ENCODE measurements at regions not wholly inside any gene's neighbourhood (a gene's known extent, or its start where the extent isn't known, plus 50 kb on each side); places are given as distances from the start of the nearest gene placed in this dataset.

GRCh38 chr3:31166249-31166885 is 271.9 kb upstream of the GADL1 start:
- Mint-ChIP-seq H3K36me3 (peaks cover 2% of the 10 kb centered on the region), H3K4me3 (no peak overlapping the region), H3K27ac (peak overlapping the region; percentile 78), H3K9me3 (peaks cover 20% of the 10 kb centered on the region), H3K4me1 (peaks cover 36% of the 10 kb centered on the region), H3K27me3 (ENCODE audit: low read depth) (no peaks in the 10 kb centered on the region)
- DNase-seq (ENCODE audit: low spot score in 2 of 2, unreplicated experiment in 2 of 2) = no peak
- no peak for TF ChIP-seq CTCF (IDR thresholded peaks at IDR 0.05; ENCODE audit: unreplicated experiment)

- peaks cover 45% of the 10 kb centered on the region for H3K4me1 Mint-ChIP-seq
- H3K36me3 Mint-ChIP-seq = peaks cover 2% of the 10 kb centered on the region
- H3K27ac Mint-ChIP-seq = no peak overlapping the region
- DNase-seq (ENCODE audit: low spot score in 2 of 2, unreplicated experiment in 2 of 2) = no peak
- no peak overlapping the region for H3K4me3 Mint-ChIP-seq
- peaks cover 21% of the 10 kb centered on the region for H3K9me3 Mint-ChIP-seq
- TF ChIP-seq CTCF (IDR thresholded peaks at IDR 0.05; ENCODE audit: unreplicated experiment) = no peak
- no peaks in the 10 kb centered on the region for H3K27me3 Mint-ChIP-seq (ENCODE audit: low read depth)
These were observed 273.2 kb upstream of the GADL1 start for GRCh38 chr3:31167666-31168065.

- Mint-ChIP-seq H3K27me3 (ENCODE audit: low read depth) (no peaks in the 10 kb centered on the region), H3K36me3 (peaks cover 2% of the 10 kb centered on the region), H3K27ac (peak overlapping the region; percentile 54), H3K9me3 (peaks cover 21% of the 10 kb centered on the region), H3K4me3 (no peak overlapping the region), H3K4me1 (peaks cover 38% of the 10 kb centered on the region)
- DNase-seq (ENCODE audit: low spot score in 2 of 2, unreplicated experiment in 2 of 2) = no peak
- TF ChIP-seq CTCF (IDR thresholded peaks at IDR 0.05; ENCODE audit: unreplicated experiment) = no peak
These were observed 276.6 kb upstream of the GADL1 start for GRCh38 chr3:31170932-31171670.

GRCh38 chr3:31172336-31172735 is 277.9 kb upstream of the GADL1 start:
- no peaks in the 10 kb centered on the region for H3K36me3 Mint-ChIP-seq
- DNase-seq (ENCODE audit: low spot score in 2 of 2, unreplicated experiment in 2 of 2) = no peak
- H3K9me3 Mint-ChIP-seq = peaks cover 13% of the 10 kb centered on the region
- no peak overlapping the region for H3K27ac Mint-ChIP-seq
- no peak overlapping the region for H3K4me3 Mint-ChIP-seq
- no peak for TF ChIP-seq CTCF (IDR thresholded peaks at IDR 0.05; ENCODE audit: unreplicated experiment)
- H3K4me1 Mint-ChIP-seq = peaks cover 30% of the 10 kb centered on the region
- H3K27me3 Mint-ChIP-seq (ENCODE audit: low read depth) = no peaks in the 10 kb centered on the region

GRCh38 chr3:31173118-31173718 is 278.8 kb upstream of the GADL1 start:
- no peak for DNase-seq (ENCODE audit: low spot score in 2 of 2, unreplicated experiment in 2 of 2)
- TF ChIP-seq CTCF (IDR thresholded peaks at IDR 0.05; ENCODE audit: unreplicated experiment) = no peak
- H3K9me3 Mint-ChIP-seq = peaks cover 6% of the 10 kb centered on the region
- no peak overlapping the region for H3K27ac Mint-ChIP-seq
- peaks cover 30% of the 10 kb centered on the region for H3K4me1 Mint-ChIP-seq
- no peaks in the 10 kb centered on the region for H3K27me3 Mint-ChIP-seq (ENCODE audit: low read depth)
- H3K36me3 Mint-ChIP-seq = no peaks in the 10 kb centered on the region
- no peak overlapping the region for H3K4me3 Mint-ChIP-seq
